ENCODE measurements at regions not wholly inside any gene's neighbourhood (a gene's known extent, or its start where the extent isn't known, plus 50 kb on each side); places are given as distances from the start of the nearest gene placed in this dataset.
"Not testable (repeated sequence)": the region's sequence is repeated elsewhere in the genome, so short reads cannot be mapped to it uniquely, and the experiment has no call there.

GRCh38 chr12:24361877-24362580, 412.6 kb upstream of the SOX5 start:
- DNase-seq (ENCODE audit: low read depth), result no peak

- no peak for DNase-seq (ENCODE audit: low read depth)
Measured at GRCh38 chr12:24360907-24361306, 411.4 kb upstream of the SOX5 start.

GRCh38 chr12:24360461-24360860, 411.0 kb upstream of the SOX5 start:
- DNase-seq (ENCODE audit: low read depth), result no peak

GRCh38 chr12:24360057-24360456, 410.6 kb upstream of the SOX5 start:
- no peak for DNase-seq (ENCODE audit: low read depth)

- no peak for DNase-seq (ENCODE audit: low read depth)
Measured at GRCh38 chr12:24359418-24359817, 409.9 kb upstream of the SOX5 start.

GRCh38 chr12:24356240-24356804, 406.9 kb upstream of the SOX5 start:
- DNase-seq (ENCODE audit: low read depth), result no peak

GRCh38 chr12:24352363-24352762, 402.9 kb upstream of the SOX5 start:
- no peak for DNase-seq (ENCODE audit: low read depth)

- DNase-seq (ENCODE audit: low read depth), result no peak
Measured at GRCh38 chr12:24349051-24349799, 399.8 kb upstream of the SOX5 start.

GRCh38 chr12:24348180-24348579, 398.7 kb upstream of the SOX5 start:
- DNase-seq (ENCODE audit: low read depth), result not testable (repeated sequence)

- no peak for DNase-seq (ENCODE audit: low read depth)
Measured at GRCh38 chr12:24328261-24328660, 378.8 kb upstream of the SOX5 start.

- no peak for DNase-seq (ENCODE audit: low read depth)
Measured at GRCh38 chr12:24325331-24325730, 375.9 kb upstream of the SOX5 start.

GRCh38 chr12:24307716-24308335, 358.4 kb upstream of the SOX5 start:
- no peak for DNase-seq (ENCODE audit: low read depth)

GRCh38 chr12:24307153-24307552, 357.7 kb upstream of the SOX5 start:
- DNase-seq (ENCODE audit: low read depth), result no peak

GRCh38 chr12:24306001-24306400, 356.5 kb upstream of the SOX5 start:
- no peak for DNase-seq (ENCODE audit: low read depth)

- DNase-seq (ENCODE audit: low read depth), result no peak
Measured at GRCh38 chr12:24304285-24304684, 354.8 kb upstream of the SOX5 start.

GRCh38 chr12:24302708-24303107, 353.2 kb upstream of the SOX5 start:
- no peak for DNase-seq (ENCODE audit: low read depth)

GRCh38 chr12:24297516-24297915, 348.0 kb upstream of the SOX5 start:
- DNase-seq (ENCODE audit: low read depth), result no peak

GRCh38 chr12:24293549-24293948, 344.1 kb upstream of the SOX5 start:
- no peak for DNase-seq (ENCODE audit: low read depth)

- no peak for DNase-seq (ENCODE audit: low read depth)
Measured at GRCh38 chr12:24287963-24288362, 338.5 kb upstream of the SOX5 start.

GRCh38 chr12:24285448-24285847, 336.0 kb upstream of the SOX5 start:
- DNase-seq (ENCODE audit: low read depth), result no peak

GRCh38 chr12:24281341-24281740, 331.9 kb upstream of the SOX5 start:
- no peak for DNase-seq (ENCODE audit: low read depth)

- DNase-seq (ENCODE audit: low read depth), result no peak
Measured at GRCh38 chr12:24280056-24280842, 330.8 kb upstream of the SOX5 start.

Data from activated T-helper 9 cell treated with anti-CD3 and anti-CD28 coated beads, Interleukin-2, amount 50 U/mL, for 16 hours (primary cell).